Hematopoietic multipotent progenitor cell (in vitro differentiated cells): ENCODE measurements at regions not wholly inside any gene's neighbourhood (a gene's known extent, or its start where the extent isn't known, plus 50 kb on each side); places are given as distances from the start of the nearest gene placed in this dataset.
"Not testable (repeated sequence)": the region's sequence is repeated elsewhere in the genome, so short reads cannot be mapped to it uniquely, and the experiment has no call there.

Experiments used
- DNase-seq, 3 donors: peaks; one replicate each; pipeline ENCODE4 v3.0.0-alpha.2; 2011 to 2015; ENCODE audit warnings: low read depth in 2 of 3, low spot score in 2 of 3

DNA sequence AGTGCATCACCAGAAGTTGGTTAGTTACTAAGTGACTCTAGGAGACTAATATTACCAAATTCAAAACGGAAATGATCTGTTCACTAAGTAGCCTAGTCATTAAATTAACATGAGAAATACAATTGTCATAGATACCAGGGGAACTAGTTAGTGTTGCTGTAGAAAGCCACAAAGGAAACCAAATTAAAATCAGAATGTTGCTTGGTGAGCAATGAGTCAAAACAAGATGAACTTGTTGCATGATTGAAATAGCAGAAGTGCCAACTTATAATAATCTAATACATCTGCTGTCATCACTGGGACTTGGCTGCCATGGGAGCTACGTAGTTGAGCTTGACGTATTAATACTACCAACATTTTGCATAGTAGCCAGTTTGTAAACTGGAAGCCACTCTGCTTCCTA is 458.1 kb downstream of the DIPK2A start:
- DNase-seq, result no peak

DNA sequence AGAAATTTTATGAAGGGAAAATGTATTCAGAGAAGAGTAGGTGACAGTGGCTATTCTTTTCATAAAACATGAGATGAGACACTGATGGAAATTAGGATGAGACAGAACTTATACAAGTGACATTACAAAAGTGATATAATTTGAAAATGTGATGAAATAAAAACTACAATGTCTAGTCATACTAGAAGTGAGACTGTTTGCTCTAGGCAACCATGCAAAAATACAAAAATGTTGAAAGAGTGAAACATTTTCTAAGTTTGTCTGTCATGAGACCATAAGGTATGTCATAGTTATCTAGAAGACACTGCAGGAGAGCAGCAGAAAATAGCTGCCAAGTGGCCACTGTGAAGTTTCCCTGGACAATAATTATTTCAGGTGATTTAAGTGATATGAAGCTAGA is 459.5 kb downstream of the DIPK2A start:
- DNase-seq, result no peak

DNA sequence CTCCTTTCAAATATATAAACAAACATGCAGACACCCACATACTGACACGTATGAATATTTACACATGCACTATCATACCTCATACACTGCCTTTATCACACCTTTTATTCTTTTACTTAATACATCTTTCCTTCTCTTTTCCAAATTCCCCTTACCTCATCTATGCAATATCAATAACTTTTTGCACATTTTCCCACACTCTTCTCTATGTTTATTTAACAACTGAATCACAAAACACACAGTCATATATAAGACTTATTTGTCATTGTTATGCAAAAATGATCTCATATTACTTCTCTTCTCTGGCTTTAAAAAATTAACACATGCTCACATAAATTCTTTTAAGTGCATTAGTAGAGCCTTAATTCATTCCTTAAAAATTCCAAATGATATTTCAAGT is 461.4 kb downstream of the DIPK2A start:
- no peak for DNase-seq

DNA sequence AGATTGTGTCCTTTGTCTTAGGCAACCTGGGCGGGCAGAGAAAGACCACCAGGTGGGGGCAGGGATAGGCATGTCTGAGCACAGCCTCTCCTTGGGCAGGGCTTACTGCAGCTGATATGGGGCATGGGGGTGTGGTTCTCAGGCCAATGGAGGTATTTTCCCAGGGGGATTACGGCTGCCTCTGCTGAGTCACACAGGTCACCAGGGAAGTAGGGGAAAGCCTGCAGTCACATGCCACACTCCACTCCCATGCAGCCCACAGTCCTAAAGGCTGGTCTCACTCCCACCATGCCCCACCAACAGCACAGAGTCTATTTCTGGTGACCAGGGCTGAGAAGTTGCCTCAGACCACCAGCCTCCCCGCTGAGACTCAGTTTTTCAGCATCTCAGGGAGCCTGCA is 466.4 kb downstream of the DIPK2A start:
- no peak for DNase-seq

DNA sequence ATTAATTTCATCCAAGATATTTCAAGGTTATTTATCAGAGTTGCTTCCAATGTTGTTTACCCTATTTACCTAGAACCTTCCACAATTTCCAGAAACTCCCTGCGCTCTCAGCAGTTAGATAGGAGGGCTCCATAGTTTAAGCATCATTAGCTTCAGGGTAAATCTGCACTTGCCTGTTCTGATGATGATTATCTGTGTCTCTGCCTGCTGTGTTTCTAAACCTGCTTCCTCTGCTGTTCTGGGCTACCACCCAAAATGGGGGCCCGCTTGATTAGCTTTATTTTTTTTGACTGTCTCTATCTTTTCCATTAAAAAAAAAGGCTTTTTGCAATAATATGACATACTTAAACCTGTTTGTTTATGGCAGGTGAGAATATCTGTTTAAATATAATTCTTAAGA is 472.4 kb downstream of the DIPK2A start:
- DNase-seq, result no peak

DNA sequence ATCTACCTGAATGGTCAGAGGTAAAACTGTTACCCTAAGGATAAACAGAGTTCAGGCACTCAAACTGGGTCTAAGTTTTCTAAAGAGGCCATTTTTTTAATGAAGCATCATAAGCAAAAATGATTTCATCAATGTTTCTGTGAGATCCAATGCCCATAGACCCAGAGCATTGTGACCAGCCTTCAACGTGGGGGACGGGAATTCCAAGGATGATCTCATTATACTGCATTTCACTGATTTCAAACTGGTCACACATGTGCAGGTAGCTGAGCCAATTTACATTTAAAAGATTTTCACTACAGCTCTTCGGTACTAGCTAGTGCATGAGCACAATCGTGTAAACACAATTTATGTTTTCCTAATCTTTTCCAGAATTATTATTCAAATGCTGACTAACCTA is 472.9 kb downstream of the DIPK2A start:
- DNase-seq, result no peak

DNA sequence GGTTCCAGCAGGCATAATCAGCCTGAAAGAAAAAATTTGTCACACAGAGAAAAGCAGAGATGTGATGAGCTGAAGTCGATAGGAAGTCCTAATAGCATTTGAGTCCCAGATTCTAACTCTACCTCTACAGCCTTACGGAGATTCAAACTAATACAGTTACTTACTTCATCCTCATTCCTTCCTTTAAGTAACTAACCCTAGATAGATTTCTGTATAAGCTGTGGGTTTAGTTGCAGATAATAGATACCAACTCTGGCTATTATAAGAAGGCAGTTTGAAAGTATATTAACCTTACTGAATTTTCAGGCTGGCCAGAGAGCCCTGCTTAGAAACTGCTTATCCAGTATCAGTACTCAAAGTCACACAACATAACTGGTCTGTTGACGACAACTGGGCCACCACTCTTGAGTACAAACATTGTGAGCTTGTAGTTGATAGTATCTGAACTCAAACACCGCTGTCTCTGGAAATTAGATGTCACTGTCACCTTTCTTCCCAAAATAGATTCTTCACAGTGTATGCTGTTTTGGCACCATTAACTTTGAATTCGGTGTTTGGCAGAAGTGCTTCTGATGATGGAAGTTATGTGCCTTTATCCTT is 484.3 kb downstream of the DIPK2A start:
- DNase-seq, result no peak

DNA sequence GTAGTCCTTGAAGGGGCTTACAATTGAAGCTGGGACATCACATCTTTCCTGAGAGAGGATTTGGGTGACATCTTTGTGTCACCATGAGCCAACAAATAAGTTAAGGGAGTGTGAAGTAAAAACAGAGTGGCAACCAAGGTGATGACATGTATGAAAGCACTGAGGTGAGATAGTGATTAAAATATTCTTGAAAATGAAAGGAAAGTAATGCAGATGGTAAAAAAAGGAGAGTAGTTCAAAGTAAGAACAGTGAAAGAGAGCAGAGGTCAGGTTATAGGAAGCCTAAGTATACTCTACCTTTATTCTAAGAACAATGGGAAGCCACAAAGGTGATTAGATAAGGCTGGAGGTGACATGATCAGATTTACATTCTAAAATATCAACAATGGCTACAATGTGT is 486.1 kb downstream of the DIPK2A start:
- no peak for DNase-seq

DNA sequence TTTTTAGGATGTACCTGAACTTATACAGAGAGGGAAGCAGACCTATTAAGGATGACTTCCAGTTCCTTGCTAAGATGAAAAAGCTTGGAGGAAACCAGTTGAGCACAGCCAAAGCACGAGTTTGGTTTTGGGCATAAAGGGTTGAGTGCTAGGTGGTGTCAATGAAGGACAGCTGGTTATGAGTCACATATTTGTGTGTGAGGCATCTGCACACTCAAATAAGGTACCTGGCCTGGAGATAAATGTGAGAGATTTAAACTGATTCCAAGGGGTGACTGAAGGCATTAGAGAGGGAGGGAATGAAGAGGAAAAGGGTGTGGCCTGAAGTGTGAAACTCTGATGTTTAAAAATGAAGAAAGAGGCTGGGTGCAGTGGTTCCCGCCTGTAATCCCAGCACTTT is 486.7 kb downstream of the DIPK2A start:
- DNase-seq, result no peak

GRCh38 chr3:144462337-144462736 is 490.7 kb downstream of the DIPK2A start:
- no peak for DNase-seq

GRCh38 chr3:144463911-144464310 is 492.3 kb downstream of the DIPK2A start:
- no peak for DNase-seq

DNA sequence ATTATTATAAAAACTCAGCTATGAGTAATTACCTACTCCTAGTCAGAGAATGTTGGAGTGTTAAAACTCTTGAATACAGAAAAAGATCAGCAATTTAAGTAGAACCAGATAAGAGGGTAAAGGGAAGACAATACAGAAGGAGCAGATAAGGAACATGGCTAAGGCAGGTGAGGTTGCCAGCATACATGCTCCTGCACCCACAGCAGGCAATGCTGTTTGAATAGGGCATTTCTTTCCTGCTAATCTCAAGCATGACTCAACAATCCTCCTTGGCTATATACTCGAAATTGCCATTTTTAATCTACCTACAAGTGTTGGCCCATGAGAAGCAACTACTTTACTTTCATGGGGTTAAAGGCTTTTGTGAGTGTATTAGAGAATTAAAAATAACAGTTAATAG is 494.5 kb downstream of the DIPK2A start:
- DNase-seq, result no peak

DNA sequence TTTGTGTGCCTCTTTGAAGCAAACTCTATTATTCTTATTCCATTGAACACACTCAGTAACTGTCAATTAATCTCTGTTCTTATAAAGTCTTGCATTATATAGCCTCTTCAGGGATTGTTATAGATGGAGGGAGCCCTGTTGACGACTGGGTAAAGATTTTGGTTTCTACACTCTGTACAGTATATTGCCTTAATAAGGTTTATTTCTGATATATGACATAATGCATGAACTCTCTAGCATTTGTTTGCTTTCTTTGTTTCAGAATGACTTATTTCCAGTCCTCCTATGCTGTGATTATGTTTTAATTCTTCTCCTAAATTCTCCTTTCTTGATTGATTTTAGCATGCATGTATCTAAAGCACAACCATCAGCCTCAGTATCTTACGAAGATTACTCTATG is 494.9 kb downstream of the DIPK2A start:
- DNase-seq, result no peak

DNA sequence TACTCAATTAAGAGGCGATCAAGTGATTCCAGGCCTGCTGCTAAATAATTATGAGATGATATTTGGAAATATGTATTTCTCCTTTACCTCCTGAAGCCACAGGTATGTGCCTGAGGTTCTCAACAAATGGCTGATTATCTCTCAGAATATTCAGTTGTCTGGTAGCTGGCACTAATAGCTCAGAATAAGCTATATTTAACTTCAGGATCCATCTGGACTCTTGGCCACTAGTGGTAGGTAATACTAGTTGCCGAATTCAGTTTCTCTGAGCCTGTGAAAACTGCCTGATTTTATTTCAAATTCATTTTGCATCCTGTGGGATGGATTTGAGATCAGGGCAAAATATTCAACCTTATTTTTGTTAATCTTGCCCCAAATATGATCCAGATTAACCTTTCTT is 499.0 kb downstream of the DIPK2A start:
- no peak for DNase-seq

GRCh38 chr3:144477593-144477992 is 506.0 kb downstream of the DIPK2A start:
- no peak for DNase-seq

GRCh38 chr3:144480416-144480919 is 508.8 kb downstream of the DIPK2A start:
- DNase-seq, result no peak

GRCh38 chr3:144482876-144483275 is 511.3 kb downstream of the DIPK2A start:
- no peak for DNase-seq

- peak in 1 of 3 donors; percentile 7 for DNase-seq
These were observed 515.4 kb downstream of the DIPK2A start for GRCh38 chr3:144487011-144487410.

- DNase-seq, result no peak
These were observed 517.3 kb downstream of the DIPK2A start for GRCh38 chr3:144488927-144489326.

- DNase-seq, result no peak
These were observed 519.7 kb downstream of the DIPK2A start for GRCh38 chr3:144491333-144491732.

DNA sequence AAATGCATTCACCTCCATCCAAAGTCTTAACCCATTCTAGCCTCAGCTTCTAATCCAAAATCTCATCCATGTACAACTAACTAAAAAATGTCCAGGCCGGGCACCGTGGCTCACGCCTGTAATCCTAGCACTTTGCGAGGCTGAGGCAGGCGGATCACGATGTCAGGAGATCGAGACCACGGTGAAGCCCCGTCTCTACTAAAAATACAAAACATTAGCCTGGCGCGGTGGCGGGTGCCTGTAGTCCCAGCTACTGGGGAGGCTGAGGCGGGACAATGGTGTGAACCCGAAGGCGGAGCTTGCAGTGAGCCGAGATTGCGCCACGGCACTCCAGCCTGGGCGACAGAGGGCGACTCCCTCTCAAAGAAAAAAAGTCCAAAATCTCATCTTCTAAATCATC is 523.0 kb downstream of the DIPK2A start:
- DNase-seq, result not testable (repeated sequence)

DNA sequence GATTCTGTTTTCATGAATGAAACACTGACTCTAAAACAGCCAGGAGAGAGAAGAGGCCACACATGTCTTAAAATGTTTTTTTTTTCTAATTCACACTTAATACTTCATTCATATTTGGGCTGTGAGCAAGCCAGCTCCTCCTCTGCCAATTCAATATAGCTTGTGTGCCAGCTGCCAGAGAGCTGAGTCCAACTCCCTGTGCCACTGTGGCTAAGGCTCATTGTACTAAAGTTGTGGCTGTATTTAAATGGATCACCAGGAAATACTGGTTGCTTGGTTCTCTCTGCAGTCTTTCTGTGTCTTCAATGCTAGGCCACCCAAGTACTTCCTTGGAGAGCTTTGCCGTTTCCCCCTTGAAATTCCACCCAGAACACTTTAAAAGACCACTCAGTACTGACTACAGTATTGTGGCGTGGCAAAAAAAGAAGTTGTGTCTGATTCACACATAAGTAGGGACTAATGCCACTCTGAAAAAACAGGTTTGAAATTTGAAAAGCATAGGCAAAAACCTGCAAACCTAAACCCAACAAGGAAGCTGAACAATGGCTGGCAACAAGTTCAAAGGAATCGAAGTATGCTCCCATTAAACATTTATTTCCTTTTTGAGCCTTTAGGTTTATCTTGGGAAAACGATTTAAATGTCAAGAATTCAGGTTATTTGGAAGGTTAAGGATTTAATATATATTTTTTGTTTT is 524.7 kb downstream of the DIPK2A start:
- no peak for DNase-seq

DNA sequence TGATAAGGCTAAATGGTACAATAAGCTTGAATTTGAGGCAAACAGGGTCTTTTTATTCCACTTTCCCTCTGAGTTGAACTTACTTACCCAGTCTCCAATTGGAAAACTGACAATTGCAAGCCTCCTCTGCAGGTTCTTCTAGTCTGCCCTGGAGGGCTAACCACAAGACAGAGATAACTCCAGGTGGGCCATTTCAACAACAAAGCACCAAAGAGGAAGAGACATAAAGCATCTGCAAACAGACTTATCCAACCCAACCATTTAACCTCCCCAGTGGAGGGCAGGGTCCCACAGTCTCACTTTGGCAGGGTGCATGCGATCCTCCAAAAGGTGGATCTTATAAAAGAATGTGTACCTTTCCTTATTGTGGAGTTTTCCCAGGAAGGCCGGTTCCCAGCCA is 525.8 kb downstream of the DIPK2A start:
- no peak for DNase-seq
